ENCODE measurements at regions not wholly inside any gene's neighbourhood (a gene's known extent, or its start where the extent isn't known, plus 50 kb on each side); places are given as distances from the start of the nearest gene placed in this dataset.

DNA sequence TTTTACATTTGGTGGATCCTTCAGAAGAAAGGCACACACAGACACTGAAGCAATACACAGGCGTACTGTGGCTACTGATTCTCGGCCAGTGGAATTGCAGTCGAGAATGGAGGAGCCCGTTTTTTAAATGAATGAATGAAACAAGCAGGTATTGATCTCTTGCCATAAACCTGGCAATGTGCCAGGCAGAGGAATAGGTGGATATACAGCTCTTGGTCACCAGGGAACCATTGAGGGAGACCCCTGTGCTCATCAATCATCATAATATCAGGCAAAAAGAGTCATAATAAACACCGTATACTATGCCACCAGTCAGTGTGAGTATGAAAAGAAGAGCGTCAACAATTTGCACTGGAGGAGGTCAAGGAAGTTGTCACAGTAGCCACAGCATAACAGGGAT, 140.3 kb upstream of the FOXF1 start:
- no peak for TF ChIP-seq CTCF (IDR thresholded peaks at IDR 0.05)
- TF ChIP-seq POLR2A (IDR thresholded peaks at IDR 0.05): no peak

Data from testis (tissue), 2 donors.